ENCODE measurements at regions not wholly inside any gene's neighbourhood (a gene's known extent, or its start where the extent isn't known, plus 50 kb on each side); places are given as distances from the start of the nearest gene placed in this dataset.
"Not testable (repeated sequence)": the region's sequence is repeated elsewhere in the genome, so short reads cannot be mapped to it uniquely, and the experiment has no call there.

- no peak overlapping the region for H3K4me3 Mint-ChIP-seq
- ATAC-seq (no peak), DNase-seq (no peak)
Observed at GRCh38 chr12:73769337-73769736, 768.3 kb upstream of the ATXN7L3B start.

GRCh38 chr12:73798523-73798922, 739.1 kb upstream of the ATXN7L3B start:
- Mint-ChIP-seq H3K4me1 (no peaks in the 10 kb centered on the region), H3K9me3 (peaks cover 7 to 35% of the 10 kb centered on the region in 2 donors), H3K4me3 (no peak overlapping the region), H3K27ac (no peak overlapping the region), H3K27me3 (no peaks in the 10 kb centered on the region)
- ATAC-seq (no peak), DNase-seq (no peak)

More at GRCh38 chr12:73769337-73769736, 768.3 kb upstream of the ATXN7L3B start:
- H3K4me1 Mint-ChIP-seq = no peaks in the 10 kb centered on the region
- no peak overlapping the region for H3K27ac Mint-ChIP-seq
- no peaks in the 10 kb centered on the region for H3K27me3 Mint-ChIP-seq
- no peaks in the 10 kb centered on the region for H3K9me3 Mint-ChIP-seq

GRCh38 chr12:73815072-73815645, 722.5 kb upstream of the ATXN7L3B start:
- H3K9me3 Mint-ChIP-seq = peaks cover 0 to 5% of the 10 kb centered on the region in 2 donors
- H3K27me3 Mint-ChIP-seq = no peaks in the 10 kb centered on the region
- no peak for ATAC-seq
- H3K4me3 Mint-ChIP-seq = no peak overlapping the region
- no peaks in the 10 kb centered on the region for H3K4me1 Mint-ChIP-seq
- H3K27ac Mint-ChIP-seq = no peak overlapping the region
- DNase-seq = no peak

- Mint-ChIP-seq H3K27ac (no peak overlapping the region), H3K4me3 (no peak overlapping the region)
Observed at GRCh38 chr12:73817161-73817560, 720.5 kb upstream of the ATXN7L3B start.

GRCh38 chr12:73833746-73834145, 703.9 kb upstream of the ATXN7L3B start:
- Mint-ChIP-seq H3K27me3 (no peaks in the 10 kb centered on the region), H3K27ac (no peak overlapping the region), H3K9me3 (peaks cover 0 to 6% of the 10 kb centered on the region in 2 donors), H3K4me3 (no peak overlapping the region), H3K4me1 (no peaks in the 10 kb centered on the region)
- ATAC-seq (no peak), DNase-seq (no peak)

More at GRCh38 chr12:73817161-73817560, 720.5 kb upstream of the ATXN7L3B start:
- DNase-seq (no peak), ATAC-seq (no peak)
- H3K9me3 Mint-ChIP-seq = peaks cover 7 to 10% of the 10 kb centered on the region in 2 donors
- no peaks in the 10 kb centered on the region for H3K4me1 Mint-ChIP-seq
- no peaks in the 10 kb centered on the region for H3K27me3 Mint-ChIP-seq

- no peak for ATAC-seq
- H3K27ac Mint-ChIP-seq = no peak overlapping the region
- no peaks in the 10 kb centered on the region for H3K9me3 Mint-ChIP-seq
- H3K4me3 Mint-ChIP-seq = no peak overlapping the region
- DNase-seq = no peak
- no peaks in the 10 kb centered on the region for H3K27me3 Mint-ChIP-seq
- H3K4me1 Mint-ChIP-seq = no peaks in the 10 kb centered on the region
Observed at GRCh38 chr12:73841963-73842362, 695.7 kb upstream of the ATXN7L3B start.

GRCh38 chr12:73863546-73863945, 674.1 kb upstream of the ATXN7L3B start:
- ATAC-seq (no peak), DNase-seq (no peak)
- Mint-ChIP-seq H3K4me1 (no peaks in the 10 kb centered on the region), H3K27ac (no peak overlapping the region), H3K4me3 (no peak overlapping the region), H3K27me3 (no peaks in the 10 kb centered on the region), H3K9me3 (peaks cover 6 to 10% of the 10 kb centered on the region in 2 donors)

GRCh38 chr12:73867147-73867546, 670.5 kb upstream of the ATXN7L3B start:
- ATAC-seq (no peak), DNase-seq (no peak)
- Mint-ChIP-seq H3K27me3 (no peaks in the 10 kb centered on the region), H3K4me1 (no peaks in the 10 kb centered on the region), H3K27ac (no peak overlapping the region), H3K9me3 (peaks cover 6 to 10% of the 10 kb centered on the region in 2 donors), H3K4me3 (no peak overlapping the region)

- ATAC-seq, H3K4me3 Mint-ChIP-seq, DNase-seq, H3K27me3 Mint-ChIP-seq, H3K27ac Mint-ChIP-seq, H3K9me3 Mint-ChIP-seq, H3K4me1 Mint-ChIP-seq: not testable (repeated sequence)
Observed at GRCh38 chr12:73877291-73877690, 660.3 kb upstream of the ATXN7L3B start.

GRCh38 chr12:73892201-73892600, 645.4 kb upstream of the ATXN7L3B start:
- Mint-ChIP-seq H3K27me3 (no peaks in the 10 kb centered on the region), H3K27ac (no peak overlapping the region), H3K4me1 (no peaks in the 10 kb centered on the region), H3K4me3 (no peak overlapping the region), H3K9me3 (peaks cover 0 to 4% of the 10 kb centered on the region in 2 donors)
- no peak for ATAC-seq
- DNase-seq = no peak

GRCh38 chr12:73898645-73899044, 639.0 kb upstream of the ATXN7L3B start:
- Mint-ChIP-seq H3K9me3 (peaks cover 0 to 6% of the 10 kb centered on the region in 2 donors), H3K27ac (no peak overlapping the region), H3K4me3 (no peak overlapping the region), H3K4me1 (no peaks in the 10 kb centered on the region), H3K27me3 (no peaks in the 10 kb centered on the region)
- ATAC-seq (no peak), DNase-seq (no peak)

GRCh38 chr12:73902260-73902659, 635.4 kb upstream of the ATXN7L3B start:
- Mint-ChIP-seq H3K27ac (no peak overlapping the region), H3K27me3 (no peaks in the 10 kb centered on the region), H3K4me3 (no peak overlapping the region), H3K4me1 (no peaks in the 10 kb centered on the region), H3K9me3 (peaks cover 0 to 6% of the 10 kb centered on the region in 2 donors)
- DNase-seq (no peak), ATAC-seq (no peak)

- no peak overlapping the region for H3K27ac Mint-ChIP-seq
- H3K27me3 Mint-ChIP-seq = no peaks in the 10 kb centered on the region
- no peak for ATAC-seq
- H3K4me3 Mint-ChIP-seq = no peak overlapping the region
- no peaks in the 10 kb centered on the region for H3K4me1 Mint-ChIP-seq
- DNase-seq = no peak
- peaks cover 0 to 6% of the 10 kb centered on the region in 2 donors for H3K9me3 Mint-ChIP-seq
Observed at GRCh38 chr12:73906757-73907156, 630.9 kb upstream of the ATXN7L3B start.

GRCh38 chr12:73935817-73936216, 601.8 kb upstream of the ATXN7L3B start:
- Mint-ChIP-seq H3K27ac (no peak overlapping the region), H3K4me3 (no peak overlapping the region), H3K4me1 (no peaks in the 10 kb centered on the region), H3K9me3 (peaks cover 0 to 9% of the 10 kb centered on the region in 2 donors), H3K27me3 (no peaks in the 10 kb centered on the region)
- ATAC-seq (no peak), DNase-seq (no peak)

- no peak overlapping the region for H3K27ac Mint-ChIP-seq
- H3K9me3 Mint-ChIP-seq = peaks cover 7 to 9% of the 10 kb centered on the region in 2 donors
- ATAC-seq (no peak), DNase-seq (no peak)
- no peaks in the 10 kb centered on the region for H3K4me1 Mint-ChIP-seq
- H3K4me3 Mint-ChIP-seq = no peak overlapping the region
- H3K27me3 Mint-ChIP-seq = no peaks in the 10 kb centered on the region
Observed at GRCh38 chr12:73947326-73948026, 590.2 kb upstream of the ATXN7L3B start.

GRCh38 chr12:73950507-73950906, 587.1 kb upstream of the ATXN7L3B start:
- Mint-ChIP-seq H3K27me3 (no peaks in the 10 kb centered on the region), H3K9me3 (peaks cover 4 to 5% of the 10 kb centered on the region in 2 donors), H3K4me1 (no peaks in the 10 kb centered on the region), H3K4me3 (no peak overlapping the region), H3K27ac (no peak overlapping the region)
- ATAC-seq (no peak), DNase-seq (no peak)

Measured in stimulated activated naive CD8-positive, alpha-beta T cell treated with anti-CD3 and anti-CD28 coated beads, Interleukin-15, amount 100 ng/mL, for 72 hours (primary cell).